ENCODE measurements at regions not wholly inside any gene's neighbourhood (a gene's known extent, or its start where the extent isn't known, plus 50 kb on each side); places are given as distances from the start of the nearest gene placed in this dataset.
A peak's percentile ranks its signal among the peaks of the same experiment; 100 is the strongest.

DNA sequence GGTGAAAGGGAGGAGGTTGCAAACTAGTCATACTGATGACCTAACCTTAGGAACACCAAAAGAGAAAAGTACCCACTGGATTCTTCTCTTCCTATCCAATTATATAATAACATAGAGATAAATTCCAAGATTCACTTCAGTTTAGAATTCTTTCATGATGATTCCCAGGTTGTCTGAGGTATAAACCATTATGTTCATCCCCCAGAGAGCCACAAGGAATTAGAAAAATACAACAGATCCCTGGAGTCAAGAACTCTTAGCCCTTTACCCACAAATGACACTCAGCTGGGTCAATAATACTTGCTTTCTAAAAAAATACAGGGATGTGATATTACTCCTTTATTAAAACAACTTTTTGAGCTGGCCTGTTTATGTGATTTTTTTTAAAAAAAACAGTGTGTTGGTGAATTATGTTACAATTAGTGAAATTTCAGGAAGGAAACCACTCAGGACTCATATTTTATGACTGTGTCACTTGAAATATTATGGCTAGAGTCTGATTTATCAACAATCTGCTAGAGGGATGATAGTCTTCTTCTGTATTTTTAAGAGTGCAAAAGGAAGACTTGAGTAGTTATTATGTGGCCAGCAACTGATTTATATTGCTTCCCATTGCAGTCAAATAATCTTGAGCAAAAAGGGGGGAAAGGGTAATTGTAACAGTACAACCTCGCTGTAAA lies 338.2 kb downstream of the NFIB start:
- ATAC-seq (replicated peaks in 6 of 8) = no peak
- in situ Hi-C loops (cut with MboI; ENCODE audit: low pct_unique_long_range_greater_than_20kb in 2 of 9, low sequenced_read_pairs in 9 of 9, unreplicated experiment in 9 of 9) = no loop called here
- WGBS, 10 experiments = 64 to 100% (median 83%) methylated on average over 1 of the region's 1 CpG; no CpG with 5 or more reads in 1 of the 10 experiments
- Histone ChIP-seq H3K4me3 (no peak overlapping the region), H3K4me1 (replicated peaks in 1 of 2) (peaks cover 2 to 29% of the 10 kb centered on the region in 2 donors), H3K27ac (no peak overlapping the region)

DNA sequence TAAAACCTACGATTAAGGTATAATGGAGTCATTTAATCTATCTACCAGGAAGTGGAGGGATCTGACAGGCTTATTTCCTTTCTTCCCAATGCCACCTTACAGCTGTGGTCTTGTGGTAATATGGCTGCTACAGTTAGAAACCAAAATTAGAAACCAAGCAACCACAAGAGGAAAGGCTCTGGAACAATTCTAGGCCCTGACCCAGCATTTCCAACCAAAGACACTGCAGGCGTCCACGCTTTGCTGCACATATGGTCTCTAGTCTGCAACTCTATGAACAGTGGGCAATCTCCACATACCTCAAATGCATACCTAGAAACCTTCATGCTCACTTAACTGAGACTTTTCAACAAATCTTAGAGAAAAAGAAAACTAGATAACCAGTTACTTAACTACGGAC lies 339.1 kb downstream of the NFIB start:
- 61 to 100% (median 88%) methylated on average over 1 to 4 of the region's 4 CpGs; no CpG with 5 or more reads in 1 of the 10 experiments for WGBS, 10 experiments
- in situ Hi-C loops (cut with MboI; ENCODE audit: low pct_unique_long_range_greater_than_20kb in 2 of 9, low sequenced_read_pairs in 9 of 9, unreplicated experiment in 9 of 9) = no loop called here

DNA sequence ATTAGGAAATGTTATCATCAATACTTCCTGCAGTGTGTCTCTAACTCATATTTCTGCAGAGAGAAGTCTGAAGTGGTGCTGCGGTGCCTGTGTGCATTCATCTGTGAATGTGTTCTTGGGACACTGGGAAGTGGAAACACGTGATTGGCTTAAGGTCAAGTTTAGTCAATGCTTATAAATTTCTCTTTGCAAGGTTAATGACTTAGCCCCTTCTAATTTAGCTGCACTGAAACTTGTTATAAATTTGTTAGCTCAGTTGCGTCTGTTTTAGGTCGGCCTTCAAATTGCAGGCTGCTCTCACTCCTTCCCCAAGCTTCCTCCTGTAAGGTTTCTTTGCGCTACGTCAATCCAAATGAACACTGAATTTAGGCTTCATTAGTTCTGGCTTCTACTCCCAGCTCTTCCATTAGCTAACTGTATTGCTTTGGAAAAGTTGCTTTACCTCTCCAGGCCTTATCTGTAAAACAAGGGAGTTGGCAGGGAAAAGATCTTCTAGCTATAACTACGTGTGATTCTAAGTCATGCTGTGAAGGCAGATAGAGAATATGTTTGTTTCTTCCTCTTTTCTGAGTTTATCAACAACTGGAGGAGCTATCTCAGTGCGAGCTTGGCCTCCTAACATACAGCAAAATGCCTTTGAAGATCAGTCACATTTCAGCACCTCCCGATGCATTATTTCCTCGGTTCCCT lies 341.8 kb downstream of the NFIB start:
- peak in 4 of 8 experiments; percentile 37 to 55 (median 54) for ATAC-seq (replicated peaks in 6 of 8)
- in situ Hi-C loops (cut with MboI; ENCODE audit: low pct_unique_long_range_greater_than_20kb in 2 of 9, low sequenced_read_pairs in 9 of 9, unreplicated experiment in 9 of 9) = no loop called here
- Histone ChIP-seq H3K4me1 (replicated peaks in 1 of 2) (peaks cover 0 to 15% of the 10 kb centered on the region in 2 donors), H3K4me3 (no peak overlapping the region), H3K27ac (no peak overlapping the region)
- 72 to 100% (median 82%) methylated on average over 2 to 10 of the region's 10 CpGs for WGBS, 10 experiments

More for the DNA sequence above, 339.1 kb downstream of the NFIB start:
- Histone ChIP-seq H3K4me1 (replicated peaks in 1 of 2) (peaks cover 2 to 24% of the 10 kb centered on the region in 2 donors), H3K27ac (no peak overlapping the region), H3K4me3 (no peak overlapping the region)
- no peak for ATAC-seq (replicated peaks in 6 of 8)

DNA sequence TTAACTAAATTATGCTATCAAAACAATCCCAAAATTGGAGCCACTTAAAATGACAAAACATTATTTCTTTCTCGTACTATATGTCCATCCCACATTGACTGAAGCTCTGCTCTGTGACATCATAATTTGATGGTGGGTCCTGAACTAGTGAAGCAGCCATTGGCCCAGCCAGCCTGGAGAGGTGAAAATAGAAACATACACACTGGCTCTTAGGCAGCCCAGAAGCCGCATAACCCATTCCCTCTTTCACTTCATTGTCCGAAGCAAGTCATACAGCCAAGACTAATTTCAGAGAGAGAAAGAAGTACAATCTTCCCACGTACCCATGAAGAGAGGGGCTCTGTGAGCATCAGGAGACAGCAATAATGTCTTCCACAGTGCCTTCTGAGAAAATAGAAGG lies 342.5 kb downstream of the NFIB start:
- 20 to 95% (median 81%) methylated on average over 1 to 4 of the region's 4 CpGs; no CpG with 5 or more reads in 1 of the 10 experiments for WGBS, 10 experiments
- in situ Hi-C loops (cut with MboI; ENCODE audit: low pct_unique_long_range_greater_than_20kb in 2 of 9, low sequenced_read_pairs in 9 of 9, unreplicated experiment in 9 of 9) = no loop called here
- no peak overlapping the region for H3K4me3 ChIP-seq
- ATAC-seq (replicated peaks in 6 of 8) = peak in 3 of 8 experiments; percentile 31 to 38 (median 32)
- no peak overlapping the region for H3K27ac ChIP-seq
- peaks cover 0 to 15% of the 10 kb centered on the region in 2 donors for H3K4me1 ChIP-seq (replicated peaks in 1 of 2)

DNA sequence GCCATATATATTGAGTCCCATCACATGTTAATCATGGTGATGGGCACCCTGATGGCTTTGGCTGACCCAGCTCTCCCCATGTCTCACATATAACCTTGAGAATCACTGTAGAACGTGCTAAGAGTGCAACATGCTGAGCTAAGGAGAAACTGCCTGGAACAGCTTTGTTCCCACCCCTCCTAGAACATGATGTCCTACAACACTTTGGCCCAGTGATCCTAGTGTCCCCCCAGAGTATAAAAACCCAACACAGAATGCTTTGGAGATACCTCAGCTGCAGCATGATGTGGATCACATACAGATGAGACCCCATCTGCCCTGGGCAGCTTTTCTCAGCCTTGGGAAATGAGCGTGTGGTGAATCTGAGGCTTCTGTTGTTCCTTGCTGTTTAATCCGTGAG lies 343.5 kb downstream of the NFIB start:
- no peak overlapping the region for H3K4me3 ChIP-seq
- in situ Hi-C loops (cut with MboI; ENCODE audit: low pct_unique_long_range_greater_than_20kb in 2 of 9, low sequenced_read_pairs in 9 of 9, unreplicated experiment in 9 of 9) = no loop called here
- no peak overlapping the region for H3K27ac ChIP-seq
- ATAC-seq (replicated peaks in 6 of 8) = no peak
- peaks cover 0 to 10% of the 10 kb centered on the region in 2 donors for H3K4me1 ChIP-seq (replicated peaks in 1 of 2)
- 20 to 100% (median 98%) methylated on average over 1 to 3 of the region's 3 CpGs; no CpG with 5 or more reads in 2 of the 10 experiments for WGBS, 10 experiments

DNA sequence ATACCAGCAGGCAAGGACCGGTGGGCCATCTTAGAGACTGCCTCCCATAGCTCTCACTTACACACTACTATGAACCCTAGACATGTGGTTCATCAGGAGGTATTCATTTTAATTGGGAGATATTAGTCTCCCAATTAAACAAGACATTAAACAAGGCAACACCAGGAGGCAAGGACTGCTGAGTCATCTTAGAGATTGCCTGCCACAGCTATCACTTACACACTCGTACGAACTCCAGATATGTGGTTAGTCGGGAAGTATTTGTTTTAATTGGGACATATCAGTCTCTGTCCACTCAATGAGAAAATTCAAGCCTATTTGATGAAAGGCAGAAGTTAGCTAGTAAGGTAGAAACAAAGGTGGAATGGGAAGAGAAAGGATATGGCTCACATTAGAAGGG lies 343.9 kb downstream of the NFIB start:
- no peak for ATAC-seq (replicated peaks in 6 of 8)
- 83 to 100% (median 100%) methylated on average over 1 to 4 of the region's 4 CpGs; no CpG with 5 or more reads in 5 of the 10 experiments for WGBS, 10 experiments
- in situ Hi-C loops (cut with MboI; ENCODE audit: low pct_unique_long_range_greater_than_20kb in 2 of 9, low sequenced_read_pairs in 9 of 9, unreplicated experiment in 9 of 9) = no loop called here
- H3K4me3 ChIP-seq = no peak overlapping the region
- no peak overlapping the region for H3K27ac ChIP-seq
- peaks cover 0 to 10% of the 10 kb centered on the region in 2 donors for H3K4me1 ChIP-seq (replicated peaks in 1 of 2)

DNA sequence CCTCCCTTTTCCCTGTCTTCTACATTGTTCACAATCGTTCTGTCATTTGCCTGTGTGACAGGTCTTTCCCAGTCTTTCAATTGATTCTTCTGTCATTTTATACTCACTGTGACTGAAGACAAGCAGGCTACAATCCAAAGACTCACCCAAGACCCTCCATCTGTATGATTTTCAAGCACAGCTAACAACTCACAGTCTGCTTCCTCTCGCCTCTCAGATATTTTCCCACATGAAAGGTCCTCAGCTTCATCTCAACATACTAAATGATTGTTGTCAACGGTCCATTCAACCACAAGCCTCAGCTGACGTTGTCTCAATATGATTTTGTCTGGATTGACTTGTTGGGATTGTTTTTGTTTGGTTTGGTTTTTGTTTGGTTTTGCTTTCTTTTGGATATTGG lies 346.5 kb downstream of the NFIB start:
- peak in 1 of 8 experiments; percentile 15 for ATAC-seq (replicated peaks in 6 of 8)
- H3K4me1 ChIP-seq (replicated peaks in 1 of 2) = peaks cover 0 to 10% of the 10 kb centered on the region in 2 donors
- 26 to 100% (median 68%) methylated on average over 1 to 4 of the region's 4 CpGs for WGBS, 10 experiments
- in situ Hi-C loops (cut with MboI; ENCODE audit: low pct_unique_long_range_greater_than_20kb in 2 of 9, low sequenced_read_pairs in 9 of 9, unreplicated experiment in 9 of 9) = no loop called here
- no peak overlapping the region for H3K27ac ChIP-seq
- no peak overlapping the region for H3K4me3 ChIP-seq

DNA sequence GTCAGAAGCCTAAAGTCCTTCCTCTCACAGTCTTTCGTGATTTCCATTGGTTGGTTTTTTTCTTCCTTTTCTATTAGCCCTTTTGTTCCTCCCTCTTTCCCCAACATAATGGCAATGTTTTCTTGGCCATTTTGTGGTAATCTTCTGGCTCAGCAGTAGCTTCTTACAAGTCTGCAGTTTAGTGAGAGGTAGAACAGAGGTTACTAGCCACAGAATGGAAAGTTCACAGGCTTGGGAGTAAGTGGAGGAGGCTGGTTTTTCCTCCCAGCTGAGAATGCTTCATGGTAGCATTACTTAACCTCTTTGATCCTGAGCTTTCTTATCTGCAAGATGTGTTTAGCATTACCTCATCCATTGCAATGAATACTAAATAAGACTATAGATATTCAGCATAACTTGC lies 346.9 kb downstream of the NFIB start:
- 40 to 100% (median 80%) methylated on average over 1 of the region's 1 CpG; no CpG with 5 or more reads in 1 of the 10 experiments for WGBS, 10 experiments
- Histone ChIP-seq H3K4me3 (no peak overlapping the region), H3K27ac (no peak overlapping the region), H3K4me1 (replicated peaks in 1 of 2) (peaks cover 0 to 8% of the 10 kb centered on the region in 2 donors)
- in situ Hi-C loops (cut with MboI; ENCODE audit: low pct_unique_long_range_greater_than_20kb in 2 of 9, low sequenced_read_pairs in 9 of 9, unreplicated experiment in 9 of 9) = no loop called here
- peak in 1 of 8 experiments; percentile 43 for ATAC-seq (replicated peaks in 6 of 8)

DNA sequence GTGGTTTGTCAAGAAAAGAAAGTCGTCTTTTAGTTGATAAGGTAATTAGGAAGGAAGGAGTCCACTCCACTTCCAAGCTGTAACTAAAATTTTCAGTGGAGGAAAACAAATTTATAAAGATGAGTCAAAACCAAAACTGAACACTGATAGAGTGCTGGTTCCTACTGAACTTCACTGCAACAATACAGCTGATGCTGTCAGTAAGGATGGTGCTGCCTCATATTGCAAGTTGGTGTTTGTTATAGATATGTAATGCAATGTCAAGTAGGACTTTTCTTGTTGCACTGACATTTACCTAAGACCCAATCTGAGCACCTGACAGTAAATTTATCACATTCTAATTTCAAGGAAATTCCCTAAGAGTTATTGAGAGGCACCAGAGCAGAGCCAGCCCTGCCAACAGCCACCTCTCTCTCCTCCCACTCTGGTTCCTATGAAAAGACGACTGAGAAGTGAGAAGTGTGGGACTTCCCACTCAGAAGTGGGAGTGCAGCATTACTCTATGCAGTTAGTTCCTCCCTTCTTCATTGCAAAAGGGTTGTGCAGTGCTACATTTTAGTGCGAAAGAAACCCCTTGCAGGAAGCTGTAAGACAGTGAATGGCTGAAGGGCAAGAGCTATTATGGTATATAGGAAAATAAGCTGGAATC lies 350.8 kb downstream of the NFIB start:
- no peak for ATAC-seq (replicated peaks in 6 of 8)
- Histone ChIP-seq H3K27ac (no peak overlapping the region), H3K4me3 (no peak overlapping the region), H3K4me1 (replicated peaks in 1 of 2) (no peaks in the 10 kb centered on the region)
- WGBS, 10 experiments = 33 to 100% (median 97%) methylated on average over 1 to 3 of the region's 3 CpGs; no CpG with 5 or more reads in 1 of the 10 experiments
- in situ Hi-C loops (cut with MboI; ENCODE audit: low pct_unique_long_range_greater_than_20kb in 2 of 9, low sequenced_read_pairs in 9 of 9, unreplicated experiment in 9 of 9) = no loop called here

DNA sequence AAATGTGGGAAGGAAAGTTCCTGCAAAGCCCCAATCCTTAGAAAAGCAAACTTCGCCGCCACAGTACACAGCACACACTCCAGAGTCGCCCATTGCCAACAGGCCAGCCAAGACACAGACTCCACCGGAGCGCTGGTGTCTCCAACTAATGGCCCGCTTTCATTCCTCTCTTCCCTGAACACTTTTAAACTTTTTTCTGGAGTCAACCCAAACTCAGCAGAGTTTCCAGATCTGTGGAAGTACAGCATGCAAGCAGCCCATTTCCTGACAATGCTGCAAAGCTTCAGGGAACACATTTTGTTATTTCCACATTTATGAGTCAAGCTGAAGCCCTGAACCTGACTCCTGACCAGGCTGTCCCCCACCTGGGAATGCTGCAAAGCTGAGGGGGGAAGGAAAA lies 351.9 kb downstream of the NFIB start:
- Histone ChIP-seq H3K4me1 (replicated peaks in 1 of 2) (no peaks in the 10 kb centered on the region), H3K4me3 (no peak overlapping the region), H3K27ac (no peak overlapping the region)
- WGBS, 10 experiments = 93 to 100% (median 93%) methylated on average over 2 to 5 of the region's 6 CpGs; no CpG with 5 or more reads in 7 of the 10 experiments
- no peak for ATAC-seq (replicated peaks in 6 of 8)
- in situ Hi-C loops (cut with MboI; ENCODE audit: low pct_unique_long_range_greater_than_20kb in 2 of 9, low sequenced_read_pairs in 9 of 9, unreplicated experiment in 9 of 9) = no loop called here

DNA sequence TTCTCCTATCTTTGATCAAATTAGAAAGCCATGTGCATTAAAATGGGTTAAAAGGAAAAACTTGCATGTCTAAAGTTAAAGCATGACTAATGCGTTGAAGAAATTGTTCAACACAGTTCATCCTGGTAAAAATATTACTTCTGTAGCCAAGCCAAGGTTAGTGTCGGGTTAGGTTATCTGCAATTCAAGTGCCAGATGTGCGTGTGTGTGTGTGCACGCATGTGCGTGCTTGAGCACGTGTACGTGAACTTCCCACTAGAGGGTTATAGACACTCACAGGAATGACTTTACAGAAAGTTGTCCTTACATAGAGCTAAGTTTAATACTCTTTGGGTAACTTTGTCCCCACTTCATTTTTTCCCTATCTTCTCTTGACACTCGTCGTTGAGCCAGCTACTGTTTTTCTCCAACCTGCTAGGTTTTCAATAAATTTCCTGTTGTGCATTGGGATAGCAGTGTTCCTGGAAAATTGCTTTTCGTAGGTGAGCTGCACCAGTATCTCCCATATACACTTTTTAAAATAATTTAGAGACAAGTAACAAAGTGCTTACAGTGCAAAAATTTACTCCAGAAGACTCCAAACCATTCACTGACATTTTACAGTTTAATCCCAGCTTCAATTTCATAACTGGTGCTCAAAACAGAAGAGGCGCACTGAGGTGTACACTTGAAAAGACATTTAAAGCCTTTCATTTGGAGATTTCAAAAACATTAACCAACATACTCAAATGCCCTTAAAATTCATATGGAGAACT lies 353.8 kb downstream of the NFIB start:
- 50 to 100% (median 90%) methylated on average over 3 to 11 of the region's 11 CpGs for WGBS, 10 experiments
- Histone ChIP-seq H3K4me3 (no peak overlapping the region), H3K27ac (no peak overlapping the region), H3K4me1 (replicated peaks in 1 of 2) (peaks cover 0 to 2% of the 10 kb centered on the region in 2 donors)
- in situ Hi-C loops (cut with MboI; ENCODE audit: low pct_unique_long_range_greater_than_20kb in 2 of 9, low sequenced_read_pairs in 9 of 9, unreplicated experiment in 9 of 9) = no loop called here
- ATAC-seq (replicated peaks in 6 of 8) = no peak

DNA sequence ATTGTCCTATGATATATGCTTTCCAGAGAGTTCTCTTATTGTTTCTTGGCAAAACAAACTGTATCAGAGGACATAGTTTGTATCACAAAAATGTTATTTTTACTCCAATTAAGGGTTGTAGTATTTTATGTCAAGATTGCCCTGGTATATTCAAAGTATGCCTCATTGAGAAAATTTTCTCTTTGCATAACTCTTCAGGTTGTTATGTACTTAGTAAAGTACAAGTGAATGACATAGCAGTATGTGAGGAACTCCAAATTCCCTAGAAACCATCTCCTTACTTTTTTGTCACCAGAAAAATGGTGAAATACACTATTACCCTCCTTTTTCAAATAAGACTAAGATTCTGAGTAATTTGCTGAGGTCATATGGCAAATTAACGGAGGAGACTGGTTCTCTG lies 355.3 kb downstream of the NFIB start:
- Histone ChIP-seq H3K4me3 (no peak overlapping the region), H3K27ac (no peak overlapping the region), H3K4me1 (replicated peaks in 1 of 2) (peaks cover 0 to 2% of the 10 kb centered on the region in 2 donors)
- ATAC-seq (replicated peaks in 6 of 8) = peak in 1 of 8 experiments; percentile 56
- 50 to 100% (median 100%) methylated on average over 1 of the region's 1 CpG; no CpG with 5 or more reads in 3 of the 10 experiments for WGBS, 10 experiments
- in situ Hi-C loops (cut with MboI; ENCODE audit: low pct_unique_long_range_greater_than_20kb in 2 of 9, low sequenced_read_pairs in 9 of 9, unreplicated experiment in 9 of 9) = no loop called here

All from motor neuron (in vitro differentiated cells).